SK-N-SH treated with all-trans-retinoic acid at 6 μM for 48 hours (cell line): ENCODE measurements at regions not wholly inside any gene's neighbourhood (a gene's known extent, or its start where the extent isn't known, plus 50 kb on each side); places are given as distances from the start of the nearest gene placed in this dataset.

Source experiments
- BACH2 ChIP-seq: fragments of 250-450 bp; sonication (Bioruptor Pico); IDR thresholded peaks from 2 replicates; pipeline ENCODE4 v1.9.0; 2021; ENCODE audit warnings: mild to moderate bottlenecking, borderline replicate concordance
- CREB5 ChIP-seq: fragments of 250-450 bp; sonication (Bioruptor Pico); IDR thresholded peaks from 2 replicates; pipeline ENCODE4 v1.5.1; 2020; ENCODE audit warnings: low read depth, mild to moderate bottlenecking, moderate library complexity
- ESRRG ChIP-seq: fragments of 250-450 bp; sonication (Bioruptor Pico); IDR thresholded peaks from 2 replicates; pipeline ENCODE4 v1.6.1; 2021; ENCODE audit warnings: mild to moderate bottlenecking
- ISL1 ChIP-seq: fragments of 250-450 bp; sonication (Bioruptor Pico); IDR thresholded peaks from 2 replicates; pipeline ENCODE4 v2.1.2; 2022; ENCODE audit warnings: mild to moderate bottlenecking, moderate library complexity
- OSR1 ChIP-seq: fragments of 250-450 bp; sonication (Bioruptor Pico); IDR thresholded peaks from 2 replicates; pipeline ENCODE4 v1.8.0; 2022; ENCODE audit warnings: moderate library complexity, mild to moderate bottlenecking, inconsistent platforms
- PATZ1 ChIP-seq: fragments of 250-450 bp; sonication (Bioruptor Pico); IDR thresholded peaks from 2 replicates; pipeline ENCODE4 v1.8.0; 2020; ENCODE audit warnings: mild to moderate bottlenecking, moderate library complexity, borderline replicate concordance
- PPARA ChIP-seq: fragments of 250-450 bp; sonication (Bioruptor Pico); IDR thresholded peaks from 2 replicates; pipeline ENCODE4 v1.5.0; 2020; ENCODE audit warnings: mild to moderate bottlenecking, borderline replicate concordance
- RARB ChIP-seq: fragments of 250-450 bp; sonication (Bioruptor Pico); IDR thresholded peaks from 2 replicates; pipeline ENCODE4 v1.8.0; 2021; ENCODE audit warnings: mild to moderate bottlenecking, moderate library complexity
- SNAI2 ChIP-seq: fragments of 250-450 bp; sonication (Bioruptor Pico); IDR thresholded peaks from 2 replicates; pipeline ENCODE4 v1.5.0; 2020; ENCODE audit warnings: mild to moderate bottlenecking, moderate library complexity
- TCF4 ChIP-seq: fragments of 250-450 bp; sonication (Bioruptor Pico); IDR thresholded peaks from 2 replicates; pipeline ENCODE4 v1.8.0; 2021; ENCODE audit warnings: mild to moderate bottlenecking, moderate library complexity, borderline replicate concordance
- ZC3H10 ChIP-seq: fragments of 250-450 bp; sonication (Bioruptor Pico); IDR thresholded peaks from 2 replicates; pipeline ENCODE4 v1.5.1; 2021; ENCODE audit warnings: mild to moderate bottlenecking, moderate library complexity
- ZFP3 ChIP-seq: fragments of 250-450 bp; sonication (Bioruptor Pico); IDR thresholded peaks from 2 replicates; pipeline ENCODE4 v1.5.0; 2020; ENCODE audit warnings: mild to moderate bottlenecking, moderate library complexity
- ZFP30 ChIP-seq: fragments of 450-650 bp; formaldehyde crosslinking; IDR thresholded peaks from 2 replicates; pipeline ENCODE4 v1.5.0; 2022; ENCODE audit warnings: mild to moderate bottlenecking, moderate library complexity
- ZNF8 ChIP-seq: fragments of 450-650 bp; formaldehyde crosslinking; IDR thresholded peaks from 2 replicates; pipeline ENCODE4 v1.5.0; 2020; ENCODE audit warnings: mild to moderate bottlenecking, moderate library complexity

- TF ChIP-seq CREB5 (CRISPR knock-in tag) (no peak), PATZ1 (no peak), ESRRG (CRISPR knock-in tag) (no peak), TCF4 (CRISPR knock-in tag) (no peak), RARB (no peak), ZFP30 (no peak), ZC3H10 (CRISPR knock-in tag) (no peak), ISL1 (CRISPR knock-in tag) (no peak), ZNF8 (CRISPR knock-in tag) (no peak), ZFP3 (CRISPR knock-in tag) (no peak), PPARA (CRISPR knock-in tag) (no peak), OSR1 (no peak), SNAI2 (CRISPR knock-in tag) (no peak), BACH2 (CRISPR knock-in tag) (no peak)
These were observed 803.5 kb downstream of the TLE1 start for GRCh38 chr9:80885894-80886293.
